Mammary epithelial cell (primary cell): ENCODE measurements at regions not wholly inside any gene's neighbourhood (a gene's known extent, or its start where the extent isn't known, plus 50 kb on each side); places are given as distances from the start of the nearest gene placed in this dataset.

ENCODE experiments used
- CTCF ChIP-seq, 2 donors: IDR thresholded peaks in 1 of 2; conservative IDR thresholded peaks in 1 of 2; 2 replicates each; pipeline ENCODE4 v1.5.1; 2011 to 2012; ENCODE audit warnings: inconsistent platforms in 2 of 2, low read length in 2 of 2, mild to moderate bottlenecking in 2 of 2, control low read depth in 1 of 2, low read depth in 1 of 2; ENCODE audit not compliant: insufficient read depth in 1 of 2; ENCODE audit errors: extremely low read depth in 1 of 2
- EZH2 ChIP-seq: IDR thresholded peaks from 2 replicates; pipeline ENCODE4 v1.6.1; 2012; ENCODE audit warnings: low read length, inconsistent platforms, borderline replicate concordance

- TF ChIP-seq CTCF (conservative IDR thresholded peaks at IDR 0.05 in 1 of 2, IDR thresholded peaks at IDR 0.05 in 1 of 2; ENCODE audit: extremely low read depth in 1 of 2, insufficient read depth in 1 of 2, low read depth in 1 of 2, low read length in 2 of 2) (no peak), EZH2 (no peak)
Measured at GRCh38 chr3:87414271-87414670, 137.9 kb upstream of the POU1F1 start.
